Caki2 (cell line): ENCODE measurements at regions not wholly inside any gene's neighbourhood (a gene's known extent, or its start where the extent isn't known, plus 50 kb on each side); places are given as distances from the start of the nearest gene placed in this dataset.
A peak's percentile ranks its signal among the peaks of the same experiment; 100 is the strongest.

Experiments
- DNase-seq: peaks from one replicate; pipeline ENCODE4 v3.0.0-alpha.2; 2015; ENCODE audit warnings: low read depth
- in situ Hi-C: cut with HindIII; loops from 2 replicates; pipeline ENCODE4 v1.10.0; 2016; ENCODE audit warnings: low sequenced_read_pairs, low pct_unique_long_range_greater_than_20kb, mixed read lengths

- no peak for DNase-seq
- in situ Hi-C loops: no loop called here
Observed at GRCh38 chr13:29909081-29909730, 58.8 kb upstream of the UBL3 start.

GRCh38 chr13:29908416-29909080 is 58.1 kb upstream of the UBL3 start:
- DNase-seq: no peak
- in situ Hi-C loops: no loop called here

- DNase-seq: no peak
- in situ Hi-C loops: no loop called here
Observed at GRCh38 chr13:29907670-29908069, 57.3 kb upstream of the UBL3 start.

- DNase-seq: no peak
- in situ Hi-C loops: no loop called here
Observed at GRCh38 chr13:29906432-29907011, 56.1 kb upstream of the UBL3 start.

- in situ Hi-C loops: no loop called here
- peak; percentile 30 for DNase-seq
Observed at GRCh38 chr13:29905845-29906244, 55.4 kb upstream of the UBL3 start.

- in situ Hi-C loops: no loop called here
Observed at GRCh38 chr13:29903996-29904395, 53.6 kb upstream of the UBL3 start.

GRCh38 chr13:29903543-29903942 is 53.1 kb upstream of the UBL3 start:
- in situ Hi-C loops: no loop called here
- DNase-seq: no peak

More at GRCh38 chr13:29903996-29904395, 53.6 kb upstream of the UBL3 start:
- no peak for DNase-seq

GRCh38 chr13:29902632-29903305 is 52.4 kb upstream of the UBL3 start:
- in situ Hi-C loops: no loop called here
- no peak for DNase-seq

- peak; percentile 80 for DNase-seq
- in situ Hi-C loops: no loop called here
Observed at GRCh38 chr13:29901710-29902631, 51.6 kb upstream of the UBL3 start.
